Endothelial cell (in vitro differentiated cells): ENCODE measurements at regions not wholly inside any gene's neighbourhood (a gene's known extent, or its start where the extent isn't known, plus 50 kb on each side); places are given as distances from the start of the nearest gene placed in this dataset.

ENCODE experiments used
- DNase-seq: peaks from one replicate; pipeline ENCODE4 v3.0.0; 2021; ENCODE audit warnings: low spot score
- H3K27ac Mint-ChIP-seq: one replicate; pipeline ENCODE4 v1.8.0; 2021; ENCODE audit warnings: mixed read lengths, inconsistent platforms; ENCODE audit not compliant: unreplicated experiment
- H3K27me3 Mint-ChIP-seq: one replicate; pipeline ENCODE4 v1.8.0; 2021; ENCODE audit warnings: mild to moderate bottlenecking, moderate library complexity, mixed read lengths, inconsistent platforms; ENCODE audit not compliant: unreplicated experiment
- H3K36me3 Mint-ChIP-seq: one replicate; pipeline ENCODE4 v1.8.0; 2021; ENCODE audit warnings: mild to moderate bottlenecking, low read depth, mixed read lengths, inconsistent platforms; ENCODE audit not compliant: unreplicated experiment
- H3K4me1 Mint-ChIP-seq: one replicate; pipeline ENCODE4 v1.8.0; 2021; ENCODE audit warnings: mild to moderate bottlenecking, mixed read lengths, inconsistent platforms; ENCODE audit not compliant: unreplicated experiment
- H3K4me3 Mint-ChIP-seq: one replicate; pipeline ENCODE4 v1.8.0; 2021; ENCODE audit warnings: mild to moderate bottlenecking, mixed read lengths, inconsistent platforms; ENCODE audit not compliant: unreplicated experiment
- H3K9me3 Mint-ChIP-seq: one replicate; pipeline ENCODE4 v1.8.0; 2021; ENCODE audit warnings: mixed read lengths, inconsistent platforms; ENCODE audit not compliant: unreplicated experiment
- CTCF ChIP-seq: fragments of 200-600 bp; sonication (generic); IDR thresholded peaks from one replicate; pipeline ENCODE4 v1.5.0; 2021; ENCODE audit warnings: antibody characterized with exemption; ENCODE audit not compliant: unreplicated experiment

- no peak for DNase-seq
- peaks cover 3% of the 10 kb centered on the region for H3K4me1 Mint-ChIP-seq
- H3K27ac Mint-ChIP-seq: no peak overlapping the region
- no peak overlapping the region for H3K4me3 Mint-ChIP-seq
- H3K36me3 Mint-ChIP-seq: no peaks in the 10 kb centered on the region
- H3K27me3 Mint-ChIP-seq: no peaks in the 10 kb centered on the region
- TF ChIP-seq CTCF: no peak
- no peaks in the 10 kb centered on the region for H3K9me3 Mint-ChIP-seq
Observed at GRCh38 chr15:97653896-97654295, 306.6 kb upstream of the ARRDC4 start.

- no peak overlapping the region for H3K27ac Mint-ChIP-seq
- no peaks in the 10 kb centered on the region for H3K27me3 Mint-ChIP-seq
- DNase-seq: no peak
- no peak for TF ChIP-seq CTCF
- no peak overlapping the region for H3K4me3 Mint-ChIP-seq
- no peaks in the 10 kb centered on the region for H3K36me3 Mint-ChIP-seq
- H3K4me1 Mint-ChIP-seq: peaks cover 3% of the 10 kb centered on the region
- H3K9me3 Mint-ChIP-seq: no peaks in the 10 kb centered on the region
Observed at GRCh38 chr15:97654481-97655076, 305.9 kb upstream of the ARRDC4 start.

- no peak overlapping the region for H3K27ac Mint-ChIP-seq
- H3K36me3 Mint-ChIP-seq: no peaks in the 10 kb centered on the region
- TF ChIP-seq CTCF: no peak
Observed at GRCh38 chr15:97661796-97662195, 298.7 kb upstream of the ARRDC4 start.

GRCh38 chr15:97672586-97672985 is 287.9 kb upstream of the ARRDC4 start:
- Mint-ChIP-seq H3K27me3 (peaks cover 2% of the 10 kb centered on the region), H3K36me3 (no peaks in the 10 kb centered on the region)

More at GRCh38 chr15:97661796-97662195, 298.7 kb upstream of the ARRDC4 start:
- Mint-ChIP-seq H3K4me1 (no peaks in the 10 kb centered on the region), H3K4me3 (no peak overlapping the region), H3K27me3 (no peaks in the 10 kb centered on the region), H3K9me3 (no peaks in the 10 kb centered on the region)
- DNase-seq: no peak

More at GRCh38 chr15:97672586-97672985, 287.9 kb upstream of the ARRDC4 start:
- no peak for DNase-seq
- Mint-ChIP-seq H3K4me3 (no peak overlapping the region), H3K4me1 (no peaks in the 10 kb centered on the region), H3K9me3 (no peaks in the 10 kb centered on the region), H3K27ac (no peak overlapping the region)
- TF ChIP-seq CTCF: no peak
